Panc1 (cell line): ENCODE measurements at regions not wholly inside any gene's neighbourhood (a gene's known extent, or its start where the extent isn't known, plus 50 kb on each side); places are given as distances from the start of the nearest gene placed in this dataset.

ENCODE experiments used
- CTCF ChIP-seq: fragments of 450-650 bp; IDR thresholded peaks from 2 replicates; pipeline ENCODE4 v1.5.1; 2017; ENCODE audit warnings: mild to moderate bottlenecking
- POLR2AphosphoS5 ChIP-seq: IDR thresholded peaks from 2 replicates; pipeline ENCODE4 v1.6.1; 2012; ENCODE audit warnings: mild to moderate bottlenecking, low read depth, low read length, moderate library complexity
- REST ChIP-seq, 2 experiments: IDR thresholded peaks; 2 replicates each; pipeline ENCODE4 v1.6.1; 2011 to 2012; ENCODE audit warnings: low read depth in 2 of 2, control low read depth in 1 of 2, low read length in 1 of 2, mild to moderate bottlenecking in 1 of 2, moderate library complexity in 1 of 2; ENCODE audit not compliant: insufficient read depth in 1 of 2
- SIN3A ChIP-seq: IDR thresholded peaks from 2 replicates; pipeline ENCODE4 v1.6.1; 2012; ENCODE audit warnings: low read depth, mild to moderate bottlenecking, low read length, moderate library complexity, borderline replicate concordance; ENCODE audit not compliant: insufficient read depth

GRCh38 chr16:6846452-6846851 is 486.2 kb upstream of the RBFOX1 start:
- TF ChIP-seq CTCF (no peak), POLR2AphosphoS5 (no peak), SIN3A (no peak), REST (IDR thresholded peaks at IDR 0.05; ENCODE audit: insufficient read depth in 1 of 2, low read depth in 2 of 2, low read length in 1 of 2) (no peak)
